PFSK-1 (cell line): ENCODE measurements at regions not wholly inside any gene's neighbourhood (a gene's known extent, or its start where the extent isn't known, plus 50 kb on each side); places are given as distances from the start of the nearest gene placed in this dataset.

Experiments
- FOXP2 ChIP-seq: optimal IDR thresholded peaks from 2 replicates; pipeline ENCODE3; 2011; ENCODE audit warnings: borderline replicate concordance, control low read depth, inconsistent platforms; ENCODE audit not compliant: insufficient read depth; ENCODE audit errors: extremely low read length, extremely low read depth
- POLR2AphosphoS5 ChIP-seq: IDR thresholded peaks from 2 replicates; pipeline ENCODE4 v1.6.1; 2012; ENCODE audit warnings: low read depth, mild to moderate bottlenecking, control low read depth, low read length, moderate library complexity
- SIN3A ChIP-seq: IDR thresholded peaks from 2 replicates; pipeline ENCODE4 v1.6.1; 2012; ENCODE audit warnings: mild to moderate bottlenecking, low read length, moderate library complexity, borderline replicate concordance; ENCODE audit not compliant: insufficient read depth
- TF ChIP-seq, protein P1 (sequence below), 2 experiments: IDR thresholded peaks; 2 replicates each; pipeline versions ENCODE4 v1.6.1 to v1.8.0; 2011 to 2012; ENCODE audit warnings: low read depth in 2 of 2, low read length in 2 of 2, control low read depth in 1 of 2, inconsistent platforms in 1 of 2, mild to moderate bottlenecking in 1 of 2, moderate library complexity in 1 of 2; ENCODE audit not compliant: insufficient read depth in 1 of 2

DNA sequence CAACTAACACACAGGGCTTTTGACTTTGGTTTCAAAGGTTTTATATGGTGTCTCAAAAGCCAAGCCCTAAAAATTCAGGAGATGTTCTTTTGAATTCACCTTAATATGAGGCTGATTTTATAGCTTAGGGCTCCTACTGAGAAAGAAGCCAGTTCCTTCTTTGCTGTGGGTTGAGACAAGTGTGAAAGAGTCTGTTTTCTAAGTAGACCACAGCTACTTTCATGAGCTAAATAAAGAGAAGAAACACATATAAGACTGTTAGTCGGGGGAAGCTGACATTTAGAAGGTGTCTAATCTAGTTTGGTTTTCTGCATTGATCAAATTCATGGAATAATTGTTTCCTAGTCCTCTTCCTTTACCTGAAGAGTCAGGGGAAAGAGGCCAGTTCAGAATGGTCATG lies 332.1 kb upstream of the CELF2 start:
- TF ChIP-seq FOXP2 (no peak), POLR2AphosphoS5 (no peak), SIN3A (no peak)
- TF ChIP-seq, protein P1, sequence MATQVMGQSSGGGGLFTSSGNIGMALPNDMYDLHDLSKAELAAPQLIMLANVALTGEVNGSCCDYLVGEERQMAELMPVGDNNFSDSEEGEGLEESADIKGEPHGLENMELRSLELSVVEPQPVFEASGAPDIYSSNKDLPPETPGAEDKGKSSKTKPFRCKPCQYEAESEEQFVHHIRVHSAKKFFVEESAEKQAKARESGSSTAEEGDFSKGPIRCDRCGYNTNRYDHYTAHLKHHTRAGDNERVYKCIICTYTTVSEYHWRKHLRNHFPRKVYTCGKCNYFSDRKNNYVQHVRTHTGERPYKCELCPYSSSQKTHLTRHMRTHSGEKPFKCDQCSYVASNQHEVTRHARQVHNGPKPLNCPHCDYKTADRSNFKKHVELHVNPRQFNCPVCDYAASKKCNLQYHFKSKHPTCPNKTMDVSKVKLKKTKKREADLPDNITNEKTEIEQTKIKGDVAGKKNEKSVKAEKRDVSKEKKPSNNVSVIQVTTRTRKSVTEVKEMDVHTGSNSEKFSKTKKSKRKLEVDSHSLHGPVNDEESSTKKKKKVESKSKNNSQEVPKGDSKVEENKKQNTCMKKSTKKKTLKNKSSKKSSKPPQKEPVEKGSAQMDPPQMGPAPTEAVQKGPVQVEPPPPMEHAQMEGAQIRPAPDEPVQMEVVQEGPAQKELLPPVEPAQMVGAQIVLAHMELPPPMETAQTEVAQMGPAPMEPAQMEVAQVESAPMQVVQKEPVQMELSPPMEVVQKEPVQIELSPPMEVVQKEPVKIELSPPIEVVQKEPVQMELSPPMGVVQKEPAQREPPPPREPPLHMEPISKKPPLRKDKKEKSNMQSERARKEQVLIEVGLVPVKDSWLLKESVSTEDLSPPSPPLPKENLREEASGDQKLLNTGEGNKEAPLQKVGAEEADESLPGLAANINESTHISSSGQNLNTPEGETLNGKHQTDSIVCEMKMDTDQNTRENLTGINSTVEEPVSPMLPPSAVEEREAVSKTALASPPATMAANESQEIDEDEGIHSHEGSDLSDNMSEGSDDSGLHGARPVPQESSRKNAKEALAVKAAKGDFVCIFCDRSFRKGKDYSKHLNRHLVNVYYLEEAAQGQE (IDR thresholded peaks at IDR 0.05; ENCODE audit: insufficient read depth in 1 of 2, low read depth in 2 of 2, low read length in 2 of 2) = no peak
